ENCODE measurements at regions not wholly inside any gene's neighbourhood (a gene's known extent, or its start where the extent isn't known, plus 50 kb on each side); places are given as distances from the start of the nearest gene placed in this dataset.

DNA sequence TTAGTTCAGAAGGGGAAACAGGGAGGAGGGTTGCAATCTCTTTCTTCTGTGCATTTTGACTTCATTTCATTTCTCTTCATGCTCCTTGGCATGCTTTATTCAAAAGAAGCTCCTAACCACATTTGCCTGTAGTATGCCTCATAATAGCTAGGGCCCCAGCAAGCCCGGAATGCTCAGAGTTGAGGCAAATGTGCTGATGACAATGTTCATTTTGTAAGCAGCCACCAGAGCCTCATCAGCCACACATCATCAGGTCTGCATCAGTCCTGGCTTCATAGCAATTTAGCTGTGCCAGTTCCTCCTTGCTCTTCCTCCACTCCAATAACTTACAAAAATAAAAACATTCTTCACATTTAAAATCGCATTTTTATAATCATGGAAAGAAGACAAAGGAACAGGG is 65.4 kb upstream of the MMADHC start:
- no CpG with 5 or more reads among the region's 2 CpGs for WGBS (ENCODE audit: extremely low coverage, insufficient read length, low lambda C conversion rate)
- H3K4ac ChIP-seq (ENCODE audit: low read depth, low read length), result no peak overlapping the region
- H3K27ac Mint-ChIP-seq, result no peak overlapping the region
- no peaks in the 10 kb centered on the region for H3K79me1 ChIP-seq (ENCODE audit: insufficient read depth, low read depth, low read length, poor library complexity, severe bottlenecking)
- no peak overlapping the region for H4K5ac ChIP-seq (ENCODE audit: insufficient read length, low read depth, low read length)
- H3K18ac ChIP-seq (ENCODE audit: insufficient read length, low read depth, low read length), result no peak overlapping the region
- H3K23ac ChIP-seq (ENCODE audit: insufficient read length, low read depth, low read length), result no peak overlapping the region
- DNase-seq, result no peak
- H3K9me3 Mint-ChIP-seq, result peaks cover 4% of the 10 kb centered on the region in 2 experiments; a peak in 2 of 5 replicates
- no peak overlapping the region for H2BK12ac ChIP-seq (ENCODE audit: insufficient read length, low read depth, low read length)
- H4K8ac ChIP-seq (replicated peaks; ENCODE audit: insufficient read length, low read depth, low read length), result no peak overlapping the region
- no peak overlapping the region for H3K56ac ChIP-seq (ENCODE audit: insufficient read length, low read depth, low read length)
- H3K14ac ChIP-seq (ENCODE audit: insufficient read depth, low read length), result no peak overlapping the region
- no peaks in the 10 kb centered on the region for H3K9me3 ChIP-seq (ENCODE audit: control insufficient read depth, low read depth, low read length)
- no peak overlapping the region for H2BK20ac ChIP-seq (ENCODE audit: low read depth, low read length, poor library complexity, severe bottlenecking)
- peaks cover 3% of the 10 kb centered on the region for H4K20me1 ChIP-seq (ENCODE audit: control insufficient read depth, insufficient read depth, insufficient read length)
- H3K9ac ChIP-seq (ENCODE audit: extremely low read depth, insufficient read length, low read length), result no peak overlapping the region
- no peak overlapping the region for H3K4me3 Mint-ChIP-seq
- H3K27ac ChIP-seq (ENCODE audit: insufficient read length, low read depth, low read length), result no peak overlapping the region
- no peaks in the 10 kb centered on the region for H3K27me3 ChIP-seq (ENCODE audit: insufficient read depth, low read length)
- no peaks in the 10 kb centered on the region; a peak in 2 of 7 replicates for H3K36me3 Mint-ChIP-seq (ENCODE audit: insufficient read depth in 1 of 3, low read depth in 3 of 3)
- no peak overlapping the region for H2BK120ac ChIP-seq (ENCODE audit: low read depth, low read length, poor library complexity, severe bottlenecking)
- H3T11ph ChIP-seq (ENCODE audit: low read length), result no peak overlapping the region
- no peaks in the 10 kb centered on the region for H3K23me2 ChIP-seq (ENCODE audit: insufficient read length, low read depth, low read length, poor library complexity, severe bottlenecking)
- no peak overlapping the region for H2AFZ ChIP-seq (ENCODE audit: low read length)
- no peaks in the 10 kb centered on the region for H3K79me2 ChIP-seq (ENCODE audit: insufficient read depth, low read length)
- H2AK5ac ChIP-seq (ENCODE audit: insufficient read length, low read length), result no peak overlapping the region
- no peak overlapping the region for H2BK5ac ChIP-seq (ENCODE audit: insufficient read length, low read length)
- H3K4me1 ChIP-seq (ENCODE audit: insufficient read depth, low read length), result no peaks in the 10 kb centered on the region; the same call in 1 of the 2 replicates
- no peak overlapping the region for H2BK15ac ChIP-seq (ENCODE audit: low read depth, low read length)
- H3K27me3 Mint-ChIP-seq (ENCODE audit: low read depth), result no peaks in the 10 kb centered on the region
- no peak overlapping the region for H3K4me2 ChIP-seq (ENCODE audit: insufficient read depth, insufficient read length, low read length)
- TF ChIP-seq, protein P1, sequence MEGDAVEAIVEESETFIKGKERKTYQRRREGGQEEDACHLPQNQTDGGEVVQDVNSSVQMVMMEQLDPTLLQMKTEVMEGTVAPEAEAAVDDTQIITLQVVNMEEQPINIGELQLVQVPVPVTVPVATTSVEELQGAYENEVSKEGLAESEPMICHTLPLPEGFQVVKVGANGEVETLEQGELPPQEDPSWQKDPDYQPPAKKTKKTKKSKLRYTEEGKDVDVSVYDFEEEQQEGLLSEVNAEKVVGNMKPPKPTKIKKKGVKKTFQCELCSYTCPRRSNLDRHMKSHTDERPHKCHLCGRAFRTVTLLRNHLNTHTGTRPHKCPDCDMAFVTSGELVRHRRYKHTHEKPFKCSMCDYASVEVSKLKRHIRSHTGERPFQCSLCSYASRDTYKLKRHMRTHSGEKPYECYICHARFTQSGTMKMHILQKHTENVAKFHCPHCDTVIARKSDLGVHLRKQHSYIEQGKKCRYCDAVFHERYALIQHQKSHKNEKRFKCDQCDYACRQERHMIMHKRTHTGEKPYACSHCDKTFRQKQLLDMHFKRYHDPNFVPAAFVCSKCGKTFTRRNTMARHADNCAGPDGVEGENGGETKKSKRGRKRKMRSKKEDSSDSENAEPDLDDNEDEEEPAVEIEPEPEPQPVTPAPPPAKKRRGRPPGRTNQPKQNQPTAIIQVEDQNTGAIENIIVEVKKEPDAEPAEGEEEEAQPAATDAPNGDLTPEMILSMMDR (conservative IDR thresholded peaks at IDR 0.05), result no peak
- H4K91ac ChIP-seq (ENCODE audit: insufficient read length, low read depth, low read length), result no peak overlapping the region
- peaks cover 4 to 5% of the 10 kb centered on the region in 2 experiments; a peak in 1 of 4 replicates for H3K4me1 Mint-ChIP-seq
